GM12872 (cell line): ENCODE measurements at regions not wholly inside any gene's neighbourhood (a gene's known extent, or its start where the extent isn't known, plus 50 kb on each side); places are given as distances from the start of the nearest gene placed in this dataset.

Experiments used
- TF ChIP-seq, protein P1 (sequence below): IDR thresholded peaks from 3 replicates; pipeline ENCODE4 v1.5.1; 2011; ENCODE audit warnings: low read depth, mild to moderate bottlenecking, low read length, moderate library complexity; ENCODE audit not compliant: insufficient read depth

- TF ChIP-seq, protein P1, sequence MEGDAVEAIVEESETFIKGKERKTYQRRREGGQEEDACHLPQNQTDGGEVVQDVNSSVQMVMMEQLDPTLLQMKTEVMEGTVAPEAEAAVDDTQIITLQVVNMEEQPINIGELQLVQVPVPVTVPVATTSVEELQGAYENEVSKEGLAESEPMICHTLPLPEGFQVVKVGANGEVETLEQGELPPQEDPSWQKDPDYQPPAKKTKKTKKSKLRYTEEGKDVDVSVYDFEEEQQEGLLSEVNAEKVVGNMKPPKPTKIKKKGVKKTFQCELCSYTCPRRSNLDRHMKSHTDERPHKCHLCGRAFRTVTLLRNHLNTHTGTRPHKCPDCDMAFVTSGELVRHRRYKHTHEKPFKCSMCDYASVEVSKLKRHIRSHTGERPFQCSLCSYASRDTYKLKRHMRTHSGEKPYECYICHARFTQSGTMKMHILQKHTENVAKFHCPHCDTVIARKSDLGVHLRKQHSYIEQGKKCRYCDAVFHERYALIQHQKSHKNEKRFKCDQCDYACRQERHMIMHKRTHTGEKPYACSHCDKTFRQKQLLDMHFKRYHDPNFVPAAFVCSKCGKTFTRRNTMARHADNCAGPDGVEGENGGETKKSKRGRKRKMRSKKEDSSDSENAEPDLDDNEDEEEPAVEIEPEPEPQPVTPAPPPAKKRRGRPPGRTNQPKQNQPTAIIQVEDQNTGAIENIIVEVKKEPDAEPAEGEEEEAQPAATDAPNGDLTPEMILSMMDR = no peak
Observed at GRCh38 chr6:2460216-2460745, 214.9 kb upstream of the GMDS start.

- TF ChIP-seq, protein P1 = no peak
Observed at GRCh38 chr6:2454180-2454579, 208.8 kb upstream of the GMDS start.

DNA sequence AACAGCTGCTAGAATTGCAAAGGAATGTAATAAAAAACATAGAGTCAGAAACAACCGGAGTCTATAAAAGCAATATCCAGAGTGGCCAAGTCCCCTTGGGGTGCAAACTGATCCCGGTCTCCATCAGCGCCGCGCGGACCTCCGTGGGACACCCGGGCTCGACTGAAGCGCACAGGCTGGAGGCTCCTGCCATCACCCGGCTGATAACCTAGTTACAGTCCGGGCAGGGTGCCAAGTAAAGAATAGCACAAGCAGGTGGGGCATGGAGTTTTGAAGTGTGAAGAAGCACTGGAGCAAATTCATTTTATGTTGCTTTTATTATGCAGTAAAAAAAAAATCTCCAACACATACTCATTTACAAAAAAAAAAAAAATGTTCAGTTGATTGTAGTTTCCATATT is 205.1 kb upstream of the GMDS start:
- TF ChIP-seq, protein P1 = no peak

GRCh38 chr6:2449572-2449940 is 204.2 kb upstream of the GMDS start:
- TF ChIP-seq, protein P1 = no peak

GRCh38 chr6:2448826-2449571 is 203.6 kb upstream of the GMDS start:
- TF ChIP-seq, protein P1 = peak; percentile 65

DNA sequence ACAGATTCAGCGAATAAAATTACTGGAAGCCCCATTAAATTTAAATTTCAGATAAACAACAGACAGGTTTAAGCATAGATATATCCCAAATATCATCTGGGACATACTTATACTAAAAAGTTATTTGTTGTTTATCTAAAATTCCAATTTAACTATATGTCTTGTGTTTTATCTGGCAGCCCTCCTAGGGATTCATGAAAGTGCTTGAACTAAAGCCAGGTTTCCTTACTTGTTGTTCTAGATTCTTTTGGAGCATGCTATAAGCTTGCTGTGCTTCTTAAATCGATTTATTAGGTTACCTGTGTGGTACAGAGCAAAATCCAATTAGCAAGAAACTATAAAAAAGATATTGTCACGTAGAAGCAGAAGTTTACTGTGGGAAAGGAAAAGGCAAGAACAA is 202.5 kb upstream of the GMDS start:
- TF ChIP-seq, protein P1 = no peak

- TF ChIP-seq, protein P1 = no peak
Observed at GRCh38 chr6:2447318-2447920, 202.0 kb upstream of the GMDS start.
